ENCODE measurements at regions not wholly inside any gene's neighbourhood (a gene's known extent, or its start where the extent isn't known, plus 50 kb on each side); places are given as distances from the start of the nearest gene placed in this dataset.

- no peak for TF ChIP-seq CTCF (IDR thresholded peaks at IDR 0.05)
- no peaks in the 10 kb centered on the region for H3K79me2 ChIP-seq
- H3K4me1 ChIP-seq, result no peaks in the 10 kb centered on the region
- no peak overlapping the region for H2AFZ ChIP-seq
- no peak overlapping the region for H3K27ac ChIP-seq
- no peak overlapping the region for H3K9ac ChIP-seq
- H3K4me2 ChIP-seq (ENCODE audit: low read length), result no peak overlapping the region
- H3K9me3 ChIP-seq (ENCODE audit: control insufficient read depth, low read length), result no peaks in the 10 kb centered on the region
- H3K36me3 ChIP-seq (ENCODE audit: control insufficient read depth, insufficient read depth, low read length), result no peaks in the 10 kb centered on the region
- H3K4me3 ChIP-seq (ENCODE audit: low read depth, low read length), result no peak overlapping the region
- no peaks in the 10 kb centered on the region for H3K27me3 ChIP-seq (ENCODE audit: control insufficient read depth, insufficient read depth, low read length)
Measured at GRCh38 chr2:123715467-123715982, 309.6 kb upstream of the CNTNAP5 start.

- H3K79me2 ChIP-seq, result no peaks in the 10 kb centered on the region
- H3K4me2 ChIP-seq (ENCODE audit: low read length), result no peak overlapping the region
- H3K9ac ChIP-seq, result no peak overlapping the region
- H3K4me3 ChIP-seq (ENCODE audit: low read depth, low read length), result no peak overlapping the region
- H3K27ac ChIP-seq, result no peak overlapping the region
- TF ChIP-seq CTCF (IDR thresholded peaks at IDR 0.05), result no peak
- H3K27me3 ChIP-seq (ENCODE audit: control insufficient read depth, insufficient read depth, low read length), result no peaks in the 10 kb centered on the region
- H3K9me3 ChIP-seq (ENCODE audit: control insufficient read depth, low read length), result no peaks in the 10 kb centered on the region
- H2AFZ ChIP-seq, result no peak overlapping the region
- no peaks in the 10 kb centered on the region for H3K36me3 ChIP-seq (ENCODE audit: control insufficient read depth, insufficient read depth, low read length)
- H3K4me1 ChIP-seq, result no peaks in the 10 kb centered on the region
Measured at GRCh38 chr2:123717636-123718334, 307.3 kb upstream of the CNTNAP5 start.

- no peak overlapping the region for H3K4me3 ChIP-seq (ENCODE audit: low read depth, low read length)
- H3K4me2 ChIP-seq (ENCODE audit: low read length), result no peak overlapping the region
- no peaks in the 10 kb centered on the region for H3K36me3 ChIP-seq (ENCODE audit: control insufficient read depth, insufficient read depth, low read length)
- no peak overlapping the region for H3K9ac ChIP-seq
- H2AFZ ChIP-seq, result no peak overlapping the region
- TF ChIP-seq CTCF (IDR thresholded peaks at IDR 0.05), result no peak
- H3K4me1 ChIP-seq, result no peaks in the 10 kb centered on the region
- no peak overlapping the region for H3K27ac ChIP-seq
- no peaks in the 10 kb centered on the region for H3K9me3 ChIP-seq (ENCODE audit: control insufficient read depth, low read length)
- H3K27me3 ChIP-seq (ENCODE audit: control insufficient read depth, insufficient read depth, low read length), result no peaks in the 10 kb centered on the region
- no peaks in the 10 kb centered on the region for H3K79me2 ChIP-seq
Measured at GRCh38 chr2:123720760-123721159, 304.3 kb upstream of the CNTNAP5 start.

GRCh38 chr2:123723706-123724105, 301.4 kb upstream of the CNTNAP5 start:
- Histone ChIP-seq H3K4me2 (ENCODE audit: low read length) (no peak overlapping the region), H3K79me2 (no peaks in the 10 kb centered on the region), H3K9me3 (ENCODE audit: control insufficient read depth, low read length) (no peaks in the 10 kb centered on the region), H3K4me1 (no peaks in the 10 kb centered on the region), H2AFZ (no peak overlapping the region), H3K4me3 (ENCODE audit: low read depth, low read length) (no peak overlapping the region), H3K27ac (no peak overlapping the region), H3K9ac (no peak overlapping the region), H3K27me3 (ENCODE audit: control insufficient read depth, insufficient read depth, low read length) (no peaks in the 10 kb centered on the region), H3K36me3 (ENCODE audit: control insufficient read depth, insufficient read depth, low read length) (no peaks in the 10 kb centered on the region)
- no peak for TF ChIP-seq CTCF (IDR thresholded peaks at IDR 0.05)

GRCh38 chr2:123732563-123732962, 292.5 kb upstream of the CNTNAP5 start:
- Histone ChIP-seq H3K27ac (no peak overlapping the region), H3K4me3 (ENCODE audit: low read depth, low read length) (no peak overlapping the region), H3K9ac (no peak overlapping the region)

More at GRCh38 chr2:123732563-123732962, 292.5 kb upstream of the CNTNAP5 start:
- Histone ChIP-seq H3K9me3 (ENCODE audit: control insufficient read depth, low read length) (no peaks in the 10 kb centered on the region), H3K79me2 (no peaks in the 10 kb centered on the region), H3K27me3 (ENCODE audit: control insufficient read depth, insufficient read depth, low read length) (no peaks in the 10 kb centered on the region), H3K4me1 (no peaks in the 10 kb centered on the region), H3K36me3 (ENCODE audit: control insufficient read depth, insufficient read depth, low read length) (no peaks in the 10 kb centered on the region), H2AFZ (no peak overlapping the region), H3K4me2 (ENCODE audit: low read length) (no peak overlapping the region)
- TF ChIP-seq CTCF (IDR thresholded peaks at IDR 0.05), result no peak

Measured in parathyroid adenoma (tissue), 2 donors.